ENCODE measurements at regions not wholly inside any gene's neighbourhood (a gene's known extent, or its start where the extent isn't known, plus 50 kb on each side); places are given as distances from the start of the nearest gene placed in this dataset.

DNA sequence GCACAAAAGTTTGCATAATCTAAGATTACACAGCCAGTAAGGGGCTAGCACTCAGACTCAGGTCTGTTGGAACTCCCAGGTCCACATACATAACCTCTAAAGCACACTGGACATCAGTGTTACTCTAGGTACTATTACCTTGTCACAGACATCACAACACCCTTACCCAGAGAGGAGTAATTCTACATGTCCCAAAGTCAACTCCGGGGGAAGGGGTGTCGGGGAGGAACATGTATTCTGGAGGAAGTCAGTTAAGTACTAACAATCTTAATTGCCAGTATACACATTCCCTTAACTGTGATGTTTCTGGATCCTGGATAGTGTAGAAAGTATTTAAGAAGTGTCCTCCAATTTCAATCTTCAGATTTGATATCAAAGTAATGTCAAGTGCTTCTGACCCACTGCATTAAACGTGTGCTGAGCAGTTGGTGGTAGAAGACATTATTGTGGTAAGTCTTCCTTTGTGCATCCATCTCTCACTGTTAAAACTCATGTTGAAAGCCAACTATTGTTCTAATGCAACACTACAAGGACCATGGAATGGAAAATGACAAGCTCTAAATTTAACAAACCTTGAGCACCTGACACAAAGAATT lies 155.4 kb downstream of the CRPPA start (continued):
- TF ChIP-seq NEUROD1 (IDR thresholded peaks at IDR 0.05; ENCODE audit: borderline replicate concordance, low read depth, low read length, partially characterized antibody) (no peak), RNF219 (CRISPR knock-in tag; IDR thresholded peaks at IDR 0.05) (no peak), HNRNPLL (IDR thresholded peaks at IDR 0.05; ENCODE audit: low read depth, low read length, poor library complexity, severe bottlenecking) (no peak), RBM25 (IDR thresholded peaks at IDR 0.05; ENCODE audit: low read depth, low read length, severe bottlenecking) (no peak), BACH1 (tag; IDR thresholded peaks at IDR 0.05) (no peak), ETV1 (tag; conservative IDR thresholded peaks at IDR 0.05; ENCODE audit: low read depth) (no peak), RFX7 (CRISPR knock-in tag; IDR thresholded peaks at IDR 0.05) (no peak), ZNF175 (CRISPR knock-in tag; IDR thresholded peaks at IDR 0.05; ENCODE audit: low read depth) (peak; percentile 36; the same call in 1 of the 2 replicates), BCL6 (CRISPR knock-in tag; IDR thresholded peaks at IDR 0.05) (no peak), ZBTB34 (CRISPR knock-in tag; IDR thresholded peaks at IDR 0.05) (no peak), NR1H2 (CRISPR knock-in tag; IDR thresholded peaks at IDR 0.05) (no peak), ARNT (IDR thresholded peaks at IDR 0.05) (no peak), ZNF695 (CRISPR knock-in tag; IDR thresholded peaks at IDR 0.05) (no peak), ATF4 (CRISPR knock-in tag; IDR thresholded peaks at IDR 0.05) (no peak), BCOR (IDR thresholded peaks at IDR 0.05) (no peak), CBX2 (IDR thresholded peaks at IDR 0.05; ENCODE audit: insufficient read depth, low read length, poor library complexity, severe bottlenecking) (no peak), ZNF3 (CRISPR knock-in tag; IDR thresholded peaks at IDR 0.05) (no peak)
- TF ChIP-seq, protein P1, sequence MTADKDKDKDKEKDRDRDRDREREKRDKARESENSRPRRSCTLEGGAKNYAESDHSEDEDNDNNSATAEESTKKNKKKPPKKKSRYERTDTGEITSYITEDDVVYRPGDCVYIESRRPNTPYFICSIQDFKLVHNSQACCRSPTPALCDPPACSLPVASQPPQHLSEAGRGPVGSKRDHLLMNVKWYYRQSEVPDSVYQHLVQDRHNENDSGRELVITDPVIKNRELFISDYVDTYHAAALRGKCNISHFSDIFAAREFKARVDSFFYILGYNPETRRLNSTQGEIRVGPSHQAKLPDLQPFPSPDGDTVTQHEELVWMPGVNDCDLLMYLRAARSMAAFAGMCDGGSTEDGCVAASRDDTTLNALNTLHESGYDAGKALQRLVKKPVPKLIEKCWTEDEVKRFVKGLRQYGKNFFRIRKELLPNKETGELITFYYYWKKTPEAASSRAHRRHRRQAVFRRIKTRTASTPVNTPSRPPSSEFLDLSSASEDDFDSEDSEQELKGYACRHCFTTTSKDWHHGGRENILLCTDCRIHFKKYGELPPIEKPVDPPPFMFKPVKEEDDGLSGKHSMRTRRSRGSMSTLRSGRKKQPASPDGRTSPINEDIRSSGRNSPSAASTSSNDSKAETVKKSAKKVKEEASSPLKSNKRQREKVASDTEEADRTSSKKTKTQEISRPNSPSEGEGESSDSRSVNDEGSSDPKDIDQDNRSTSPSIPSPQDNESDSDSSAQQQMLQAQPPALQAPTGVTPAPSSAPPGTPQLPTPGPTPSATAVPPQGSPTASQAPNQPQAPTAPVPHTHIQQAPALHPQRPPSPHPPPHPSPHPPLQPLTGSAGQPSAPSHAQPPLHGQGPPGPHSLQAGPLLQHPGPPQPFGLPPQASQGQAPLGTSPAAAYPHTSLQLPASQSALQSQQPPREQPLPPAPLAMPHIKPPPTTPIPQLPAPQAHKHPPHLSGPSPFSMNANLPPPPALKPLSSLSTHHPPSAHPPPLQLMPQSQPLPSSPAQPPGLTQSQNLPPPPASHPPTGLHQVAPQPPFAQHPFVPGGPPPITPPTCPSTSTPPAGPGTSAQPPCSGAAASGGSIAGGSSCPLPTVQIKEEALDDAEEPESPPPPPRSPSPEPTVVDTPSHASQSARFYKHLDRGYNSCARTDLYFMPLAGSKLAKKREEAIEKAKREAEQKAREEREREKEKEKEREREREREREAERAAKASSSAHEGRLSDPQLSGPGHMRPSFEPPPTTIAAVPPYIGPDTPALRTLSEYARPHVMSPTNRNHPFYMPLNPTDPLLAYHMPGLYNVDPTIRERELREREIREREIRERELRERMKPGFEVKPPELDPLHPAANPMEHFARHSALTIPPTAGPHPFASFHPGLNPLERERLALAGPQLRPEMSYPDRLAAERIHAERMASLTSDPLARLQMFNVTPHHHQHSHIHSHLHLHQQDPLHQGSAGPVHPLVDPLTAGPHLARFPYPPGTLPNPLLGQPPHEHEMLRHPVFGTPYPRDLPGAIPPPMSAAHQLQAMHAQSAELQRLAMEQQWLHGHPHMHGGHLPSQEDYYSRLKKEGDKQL (CRISPR knock-in tag; IDR thresholded peaks at IDR 0.05; ENCODE audit: borderline replicate concordance), result no peak
